ENCODE measurements at regions not wholly inside any gene's neighbourhood (a gene's known extent, or its start where the extent isn't known, plus 50 kb on each side); places are given as distances from the start of the nearest gene placed in this dataset.
"Not testable (repeated sequence)": the region's sequence is repeated elsewhere in the genome, so short reads cannot be mapped to it uniquely, and the experiment has no call there.

GRCh38 chr1:221979444-221980032 is 237.6 kb upstream of the DUSP10 start:
- no peaks in the 10 kb centered on the region for H3K4me1 ChIP-seq
- H3K9me3 ChIP-seq (replicated peaks), result no peaks in the 10 kb centered on the region
- intact Hi-C loops (cut with micrococcal nuclease), result no loop called here
- H3K36me3 ChIP-seq, result no peaks in the 10 kb centered on the region
- no peak overlapping the region for H3K27ac ChIP-seq (replicated peaks)
- no peak overlapping the region for H3K4me3 ChIP-seq
- TF ChIP-seq CTCF (IDR thresholded peaks at IDR 0.05; ENCODE audit: borderline replicate concordance), result peak; percentile 28
- DNase-seq, result no peak
- peaks cover 7% of the 10 kb centered on the region for H3K27me3 ChIP-seq (ENCODE audit: low read depth)

GRCh38 chr1:221978631-221979334 is 236.9 kb upstream of the DUSP10 start:
- H3K27ac ChIP-seq (replicated peaks); H3K4me1 ChIP-seq; H3K27me3 ChIP-seq (ENCODE audit: low read depth); DNase-seq; H3K4me3 ChIP-seq; H3K36me3 ChIP-seq; intact Hi-C loops (cut with micrococcal nuclease); H3K9me3 ChIP-seq (replicated peaks): not testable (repeated sequence)

GRCh38 chr1:221973787-221974186 is 231.9 kb upstream of the DUSP10 start:
- H3K27ac ChIP-seq (replicated peaks); H3K36me3 ChIP-seq; DNase-seq; intact Hi-C loops (cut with micrococcal nuclease); H3K9me3 ChIP-seq (replicated peaks); H3K4me3 ChIP-seq; H3K4me1 ChIP-seq; H3K27me3 ChIP-seq (ENCODE audit: low read depth): not testable (repeated sequence)

GRCh38 chr1:221972276-221973235 is 230.7 kb upstream of the DUSP10 start:
- Histone ChIP-seq H3K9me3 (replicated peaks) (no peaks in the 10 kb centered on the region), H3K27me3 (ENCODE audit: low read depth) (no peaks in the 10 kb centered on the region), H3K27ac (replicated peaks) (no peak overlapping the region), H3K4me1 (no peaks in the 10 kb centered on the region), H3K4me3 (no peak overlapping the region), H3K36me3 (no peaks in the 10 kb centered on the region)
- no peak for TF ChIP-seq CTCF (IDR thresholded peaks at IDR 0.05; ENCODE audit: borderline replicate concordance)
- DNase-seq, result no peak
- intact Hi-C loops (cut with micrococcal nuclease), result no loop called here

GRCh38 chr1:221971035-221971434 is 229.1 kb upstream of the DUSP10 start:
- H3K36me3 ChIP-seq; H3K9me3 ChIP-seq (replicated peaks); H3K27ac ChIP-seq (replicated peaks); intact Hi-C loops (cut with micrococcal nuclease); H3K4me3 ChIP-seq; H3K27me3 ChIP-seq (ENCODE audit: low read depth); DNase-seq; H3K4me1 ChIP-seq: not testable (repeated sequence)

- intact Hi-C loops (cut with micrococcal nuclease); H3K4me1 ChIP-seq; H3K4me3 ChIP-seq; DNase-seq; H3K27ac ChIP-seq (replicated peaks); H3K27me3 ChIP-seq (ENCODE audit: low read depth); H3K9me3 ChIP-seq (replicated peaks); H3K36me3 ChIP-seq: not testable (repeated sequence)
Observed at GRCh38 chr1:221969298-221969858, 227.5 kb upstream of the DUSP10 start.

GRCh38 chr1:221967538-221967937 is 225.6 kb upstream of the DUSP10 start:
- intact Hi-C loops (cut with micrococcal nuclease); H3K27ac ChIP-seq (replicated peaks); DNase-seq; H3K4me1 ChIP-seq; H3K9me3 ChIP-seq (replicated peaks); H3K36me3 ChIP-seq; H3K4me3 ChIP-seq; H3K27me3 ChIP-seq (ENCODE audit: low read depth): not testable (repeated sequence)

- H3K4me1 ChIP-seq; intact Hi-C loops (cut with micrococcal nuclease): not testable (repeated sequence)
Observed at GRCh38 chr1:221966888-221967287, 225.0 kb upstream of the DUSP10 start.

GRCh38 chr1:221965891-221966290 is 224.0 kb upstream of the DUSP10 start:
- H3K27me3 ChIP-seq (ENCODE audit: low read depth); H3K4me1 ChIP-seq; H3K36me3 ChIP-seq; intact Hi-C loops (cut with micrococcal nuclease); H3K4me3 ChIP-seq; H3K27ac ChIP-seq (replicated peaks); DNase-seq; H3K9me3 ChIP-seq (replicated peaks): not testable (repeated sequence)

More at GRCh38 chr1:221966888-221967287, 225.0 kb upstream of the DUSP10 start:
- not testable (repeated sequence) for H3K27me3 ChIP-seq (ENCODE audit: low read depth); H3K4me3 ChIP-seq; H3K36me3 ChIP-seq; H3K27ac ChIP-seq (replicated peaks); H3K9me3 ChIP-seq (replicated peaks); DNase-seq
